G401.6 (cell line): ENCODE measurements at regions not wholly inside any gene's neighbourhood (a gene's known extent, or its start where the extent isn't known, plus 50 kb on each side); places are given as distances from the start of the nearest gene placed in this dataset.
"Not testable (repeated sequence)": the region's sequence is repeated elsewhere in the genome, so short reads cannot be mapped to it uniquely, and the experiment has no call there.

Experiments
- FAIRE-seq: peaks from 2 replicates; lab custom pipeline; 2012; peaks lifted over from hg19 to GRCh38; lab: Jason Lieb, UNC

- no peak for FAIRE-seq
These were observed 948.8 kb downstream of the TRHDE start for GRCh38 chr12:73220951-73221350.

- no peak for FAIRE-seq
These were observed 949.2 kb downstream of the TRHDE start for GRCh38 chr12:73221398-73221797.

- FAIRE-seq: no peak
These were observed 949.7 kb downstream of the TRHDE start for GRCh38 chr12:73221836-73222235.

GRCh38 chr12:73225371-73225937 lies 953.3 kb downstream of the TRHDE start:
- no peak for FAIRE-seq

- FAIRE-seq: peak; percentile 21
These were observed 953.8 kb downstream of the TRHDE start for GRCh38 chr12:73225941-73226340.

GRCh38 chr12:73226593-73226992 lies 954.4 kb downstream of the TRHDE start:
- no peak for FAIRE-seq

GRCh38 chr12:73228828-73229227 lies 956.7 kb downstream of the TRHDE start:
- FAIRE-seq: not testable (repeated sequence)

GRCh38 chr12:73235387-73235786 lies 963.2 kb downstream of the TRHDE start:
- no peak for FAIRE-seq

- FAIRE-seq: no peak
These were observed 967.9 kb downstream of the TRHDE start for GRCh38 chr12:73240110-73240509.

- FAIRE-seq: no peak
These were observed 990.7 kb downstream of the TRHDE start for GRCh38 chr12:73262788-73263381.

- no peak for FAIRE-seq
These were observed 994.0 kb downstream of the TRHDE start for GRCh38 chr12:73266206-73266605.

GRCh38 chr12:73274976-73275375 lies 1002.8 kb downstream of the TRHDE start:
- FAIRE-seq: no peak

GRCh38 chr12:73277971-73278370 lies 1005.8 kb downstream of the TRHDE start:
- FAIRE-seq: no peak

GRCh38 chr12:73301530-73301929 lies 1029.4 kb downstream of the TRHDE start:
- FAIRE-seq: no peak

GRCh38 chr12:73307260-73307659 lies 1035.1 kb downstream of the TRHDE start:
- FAIRE-seq: no peak

- FAIRE-seq: no peak
These were observed 1035.9 kb downstream of the TRHDE start for GRCh38 chr12:73308079-73308478.

GRCh38 chr12:73308747-73309146 lies 1036.6 kb downstream of the TRHDE start:
- no peak for FAIRE-seq

- FAIRE-seq: no peak
These were observed 1049.1 kb downstream of the TRHDE start for GRCh38 chr12:73321319-73321718.

- no peak for FAIRE-seq
These were observed 1049.6 kb downstream of the TRHDE start for GRCh38 chr12:73321776-73322175.

GRCh38 chr12:73330584-73331351 lies 1058.6 kb downstream of the TRHDE start:
- FAIRE-seq: no peak

- no peak for FAIRE-seq
These were observed 1069.5 kb downstream of the TRHDE start for GRCh38 chr12:73341559-73342247.

- FAIRE-seq: no peak
These were observed 1070.6 kb downstream of the TRHDE start for GRCh38 chr12:73342733-73343132.

- no peak for FAIRE-seq
These were observed 1080.7 kb downstream of the TRHDE start for GRCh38 chr12:73352826-73353225.
